ENCODE measurements at regions not wholly inside any gene's neighbourhood (a gene's known extent, or its start where the extent isn't known, plus 50 kb on each side); places are given as distances from the start of the nearest gene placed in this dataset.

DNA sequence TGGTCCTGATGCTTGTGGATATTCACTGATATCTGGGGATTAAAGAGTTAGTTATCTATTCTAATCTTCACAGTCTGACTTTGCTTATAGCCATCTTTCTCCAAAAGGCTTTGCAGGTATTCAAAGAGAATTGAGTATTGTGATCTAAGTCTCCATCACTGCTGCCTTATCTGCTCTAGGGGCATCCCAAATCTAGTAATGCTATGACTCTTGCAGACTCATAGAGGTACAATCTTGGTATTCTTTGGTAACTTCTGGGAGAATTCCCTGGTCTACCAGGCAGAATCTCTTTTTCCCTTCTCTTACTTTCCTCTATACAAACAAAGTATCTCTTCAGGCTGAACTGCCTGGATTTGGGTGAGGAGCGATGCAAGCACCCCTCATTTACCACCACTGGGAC, 746.3 kb downstream of the JRKL start:
- H3K27ac Mint-ChIP-seq = no peak overlapping the region
- no peak overlapping the region for H3K4me3 Mint-ChIP-seq
- no peaks in the 10 kb centered on the region for H3K27me3 Mint-ChIP-seq
- H3K36me3 Mint-ChIP-seq = no peaks in the 10 kb centered on the region
- DNase-seq = no peak
- H3K9me3 Mint-ChIP-seq = peaks cover 24% of the 10 kb centered on the region
- H3K4me1 Mint-ChIP-seq = no peaks in the 10 kb centered on the region

DNA sequence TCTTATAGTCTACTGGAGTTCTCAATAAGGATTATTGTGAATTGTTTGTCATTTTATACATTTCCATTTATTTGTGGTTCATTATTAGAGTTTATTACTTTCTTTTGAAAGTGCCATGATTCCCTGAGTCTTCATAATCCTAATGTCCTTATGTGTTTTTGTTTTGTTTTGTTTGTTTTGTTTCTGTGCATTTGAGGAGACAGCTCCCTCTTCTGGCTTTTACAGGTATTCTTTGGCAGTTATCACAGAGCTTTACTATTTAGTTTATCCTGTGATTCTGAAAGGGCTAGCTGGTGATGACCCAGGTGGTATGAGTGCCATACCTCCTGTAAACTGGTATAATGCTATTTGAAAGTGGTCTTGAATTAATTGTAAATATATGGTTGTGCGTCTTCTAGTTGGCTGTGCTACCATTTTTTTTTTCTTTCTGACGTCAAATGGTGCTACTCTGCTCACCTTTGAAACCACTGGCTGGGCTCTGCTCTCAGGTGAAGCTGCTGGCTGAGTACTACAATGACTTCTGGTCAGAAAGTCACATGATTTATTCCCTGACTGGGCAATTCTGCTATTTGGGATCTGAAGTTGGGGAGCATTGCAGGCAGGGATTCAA, 751.2 kb downstream of the JRKL start:
- Mint-ChIP-seq H3K4me3 (no peak overlapping the region), H3K4me1 (no peaks in the 10 kb centered on the region), H3K9me3 (peaks cover 22% of the 10 kb centered on the region), H3K27ac (no peak overlapping the region), H3K27me3 (no peaks in the 10 kb centered on the region), H3K36me3 (no peaks in the 10 kb centered on the region)
- no peak for DNase-seq

DNA sequence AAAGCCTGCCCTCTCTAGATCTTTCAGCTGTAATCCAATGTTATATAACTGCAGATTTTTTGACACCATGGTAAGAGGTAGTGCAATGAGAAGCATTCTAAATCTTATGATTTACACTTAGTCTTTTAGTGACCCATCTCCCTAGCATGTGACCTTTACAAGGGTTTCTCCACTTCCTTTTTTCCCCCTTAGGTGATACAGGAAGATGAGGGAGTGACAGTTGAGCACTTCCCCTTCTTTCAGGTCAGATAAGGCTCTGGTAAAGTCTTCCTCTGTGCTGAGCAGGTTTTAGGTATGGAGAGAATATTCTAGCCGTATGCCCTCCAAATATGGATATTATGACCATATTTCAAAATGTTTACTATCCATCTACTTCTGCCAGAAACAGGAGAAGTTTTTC, 753.6 kb downstream of the JRKL start:
- H3K4me1 Mint-ChIP-seq = no peaks in the 10 kb centered on the region
- no peak overlapping the region for H3K4me3 Mint-ChIP-seq
- H3K36me3 Mint-ChIP-seq = no peaks in the 10 kb centered on the region
- no peak for DNase-seq
- peaks cover 19% of the 10 kb centered on the region for H3K9me3 Mint-ChIP-seq
- H3K27ac Mint-ChIP-seq = no peak overlapping the region
- H3K27me3 Mint-ChIP-seq = no peaks in the 10 kb centered on the region

- Mint-ChIP-seq H3K27ac (no peak overlapping the region), H3K27me3 (no peaks in the 10 kb centered on the region), H3K9me3 (peaks cover 3% of the 10 kb centered on the region), H3K4me1 (no peaks in the 10 kb centered on the region), H3K4me3 (no peak overlapping the region), H3K36me3 (no peaks in the 10 kb centered on the region)
- DNase-seq = no peak
Observed at GRCh38 chr11:97149741-97150140, 759.9 kb downstream of the JRKL start.

- Mint-ChIP-seq H3K36me3 (no peaks in the 10 kb centered on the region), H3K4me1 (no peaks in the 10 kb centered on the region), H3K4me3 (no peak overlapping the region), H3K27ac (no peak overlapping the region), H3K27me3 (no peaks in the 10 kb centered on the region), H3K9me3 (peaks cover 1% of the 10 kb centered on the region)
- DNase-seq = no peak
Observed at GRCh38 chr11:97157221-97157740, 767.5 kb downstream of the JRKL start.

- H3K4me1 Mint-ChIP-seq = no peaks in the 10 kb centered on the region
Observed at GRCh38 chr11:97158243-97158642, 768.4 kb downstream of the JRKL start.

GRCh38 chr11:97163631-97164191, 773.9 kb downstream of the JRKL start:
- DNase-seq = no peak
- Mint-ChIP-seq H3K9me3 (peaks cover 1% of the 10 kb centered on the region), H3K4me3 (no peak overlapping the region), H3K4me1 (no peaks in the 10 kb centered on the region), H3K27ac (no peak overlapping the region), H3K27me3 (no peaks in the 10 kb centered on the region), H3K36me3 (no peaks in the 10 kb centered on the region)

More at GRCh38 chr11:97158243-97158642, 768.4 kb downstream of the JRKL start:
- Mint-ChIP-seq H3K36me3 (no peaks in the 10 kb centered on the region), H3K4me3 (no peak overlapping the region), H3K27me3 (no peaks in the 10 kb centered on the region), H3K27ac (no peak overlapping the region), H3K9me3 (peaks cover 1% of the 10 kb centered on the region)
- DNase-seq = no peak

DNA sequence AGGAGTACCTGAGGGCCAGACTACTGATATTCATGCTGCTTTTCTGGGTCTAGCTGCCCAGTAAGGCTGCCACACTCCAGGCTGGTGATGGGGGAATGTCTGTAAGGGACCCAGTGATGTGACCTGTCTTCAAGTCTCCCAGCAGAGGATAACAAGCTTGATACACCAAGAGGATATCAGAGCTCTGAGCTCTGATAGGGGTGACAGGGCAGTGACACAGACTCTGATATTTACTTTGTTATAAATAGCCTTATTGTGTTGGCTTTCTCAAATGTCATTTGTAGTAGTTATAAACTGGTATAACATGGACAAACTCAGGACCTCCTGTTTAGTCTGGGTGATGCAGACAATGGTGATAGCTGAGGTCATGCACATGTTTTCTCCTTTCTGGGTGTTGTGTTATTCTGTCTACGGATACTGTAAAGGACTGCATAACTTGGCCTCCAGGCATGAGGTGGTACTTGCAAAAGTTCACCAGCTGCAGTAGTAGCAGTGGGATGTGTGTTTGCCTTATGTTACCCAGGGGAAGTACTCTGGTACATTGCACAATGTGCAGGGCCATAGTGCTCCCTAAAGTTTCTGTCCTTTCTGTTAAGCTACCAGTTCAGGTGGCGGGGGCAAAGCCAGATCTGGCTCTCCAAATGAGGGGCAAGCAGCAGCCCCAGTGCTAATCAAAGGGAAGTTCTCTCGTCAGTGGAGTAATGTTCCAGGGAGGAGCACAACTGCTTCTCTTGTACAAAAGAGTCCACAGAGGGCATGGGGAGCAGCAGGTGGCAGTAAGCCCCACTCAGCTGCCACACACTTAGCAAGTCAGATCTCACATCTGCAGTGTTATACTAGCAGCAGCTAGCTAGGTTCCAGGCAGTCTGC, 812.2 kb downstream of the JRKL start:
- H3K27ac Mint-ChIP-seq = no peak overlapping the region
- H3K36me3 Mint-ChIP-seq = no peaks in the 10 kb centered on the region
- H3K4me1 Mint-ChIP-seq = no peaks in the 10 kb centered on the region
- no peak for DNase-seq
- H3K4me3 Mint-ChIP-seq = no peak overlapping the region
- peaks cover 3% of the 10 kb centered on the region for H3K9me3 Mint-ChIP-seq
- H3K27me3 Mint-ChIP-seq = no peaks in the 10 kb centered on the region

GRCh38 chr11:97202613-97203292, 812.9 kb downstream of the JRKL start:
- Mint-ChIP-seq H3K4me3 (no peak overlapping the region), H3K27me3 (no peaks in the 10 kb centered on the region), H3K36me3 (no peaks in the 10 kb centered on the region), H3K27ac (no peak overlapping the region), H3K9me3 (peaks cover 3% of the 10 kb centered on the region), H3K4me1 (no peaks in the 10 kb centered on the region)
- DNase-seq = no peak

DNA sequence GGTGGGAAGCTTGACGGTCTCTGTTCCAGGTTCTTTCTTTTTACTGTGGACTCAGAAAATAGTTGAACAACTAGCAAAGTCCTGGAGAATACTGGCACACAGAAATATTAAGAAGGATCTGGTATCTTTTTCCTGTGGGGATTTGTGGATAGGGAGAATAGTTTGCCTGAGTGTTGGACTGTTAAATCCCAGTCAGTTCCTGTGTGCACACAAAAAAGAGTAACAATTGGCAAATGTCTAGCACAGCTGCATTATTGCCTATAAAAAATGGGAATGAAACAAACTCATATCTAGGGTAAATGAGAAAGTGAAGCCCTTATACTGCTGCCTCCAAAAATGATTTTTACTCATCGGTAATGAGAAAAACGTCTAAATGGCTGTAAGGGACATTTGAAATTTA, 828.2 kb downstream of the JRKL start:
- no peak overlapping the region for H3K4me3 Mint-ChIP-seq
- H3K9me3 Mint-ChIP-seq = no peaks in the 10 kb centered on the region
- no peaks in the 10 kb centered on the region for H3K27me3 Mint-ChIP-seq
- H3K36me3 Mint-ChIP-seq = no peaks in the 10 kb centered on the region
- H3K4me1 Mint-ChIP-seq = no peaks in the 10 kb centered on the region
- H3K27ac Mint-ChIP-seq = no peak overlapping the region
- no peak for DNase-seq

DNA sequence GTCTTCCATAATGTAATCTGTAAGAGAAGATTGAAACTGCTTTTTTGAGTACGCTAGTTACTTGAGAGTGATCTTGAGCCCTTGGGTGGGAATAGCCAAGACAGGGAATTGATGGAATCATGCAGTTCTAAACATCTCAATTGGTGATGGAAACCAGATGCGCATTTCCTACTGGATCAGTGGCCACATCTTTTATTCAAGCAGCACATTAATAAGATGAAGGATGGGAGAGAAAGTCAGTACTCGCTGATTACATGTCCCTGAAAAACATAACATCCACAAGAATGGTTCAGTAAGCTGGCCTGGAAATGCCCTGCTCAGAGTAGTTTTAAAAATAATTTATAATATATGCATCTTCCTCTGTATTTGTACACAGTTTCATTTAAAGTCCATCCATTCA, 833.8 kb downstream of the JRKL start:
- Mint-ChIP-seq H3K27me3 (no peaks in the 10 kb centered on the region), H3K4me1 (no peaks in the 10 kb centered on the region), H3K27ac (no peak overlapping the region), H3K4me3 (no peak overlapping the region), H3K9me3 (no peaks in the 10 kb centered on the region), H3K36me3 (no peaks in the 10 kb centered on the region)
- no peak for DNase-seq

- H3K4me3 Mint-ChIP-seq = no peak overlapping the region
- H3K9me3 Mint-ChIP-seq = no peaks in the 10 kb centered on the region
- no peaks in the 10 kb centered on the region for H3K36me3 Mint-ChIP-seq
- DNase-seq = no peak
- H3K27me3 Mint-ChIP-seq = no peaks in the 10 kb centered on the region
- no peak overlapping the region for H3K27ac Mint-ChIP-seq
- H3K4me1 Mint-ChIP-seq = no peaks in the 10 kb centered on the region
Observed at GRCh38 chr11:97224396-97224795, 834.6 kb downstream of the JRKL start.

DNA sequence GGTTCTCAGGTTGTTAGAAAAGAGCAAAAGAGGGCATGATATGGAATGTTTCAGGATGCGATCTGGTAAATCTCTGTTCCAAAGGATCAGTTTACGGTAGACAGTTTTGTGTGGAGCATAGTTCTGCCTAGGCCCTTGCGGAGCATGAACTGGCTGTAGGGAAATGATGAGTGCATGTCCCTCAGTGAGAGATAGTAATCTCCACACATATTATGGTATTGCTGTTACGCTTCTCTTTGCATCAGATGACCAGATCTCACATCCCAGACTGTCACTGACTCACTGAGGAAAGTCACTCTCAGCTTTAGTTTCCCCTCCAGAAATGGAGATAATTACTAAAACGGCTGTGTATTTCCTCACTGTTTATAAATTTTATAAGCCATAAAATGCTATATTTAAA, 836.0 kb downstream of the JRKL start:
- no peak overlapping the region for H3K4me3 Mint-ChIP-seq
- no peaks in the 10 kb centered on the region for H3K9me3 Mint-ChIP-seq
- no peaks in the 10 kb centered on the region for H3K27me3 Mint-ChIP-seq

GRCh38 chr11:97229936-97230335, 840.1 kb downstream of the JRKL start:
- no peak overlapping the region for H3K4me3 Mint-ChIP-seq

More for the DNA sequence above, 836.0 kb downstream of the JRKL start:
- no peak for DNase-seq
- Mint-ChIP-seq H3K36me3 (no peaks in the 10 kb centered on the region), H3K27ac (no peak overlapping the region), H3K4me1 (no peaks in the 10 kb centered on the region)

GRCh38 chr11:97231231-97231630, 841.4 kb downstream of the JRKL start:
- Mint-ChIP-seq H3K4me3 (no peak overlapping the region), H3K27me3 (no peaks in the 10 kb centered on the region), H3K9me3 (no peaks in the 10 kb centered on the region), H3K27ac (no peak overlapping the region), H3K36me3 (no peaks in the 10 kb centered on the region), H3K4me1 (no peaks in the 10 kb centered on the region)
- no peak for DNase-seq

More at GRCh38 chr11:97229936-97230335, 840.1 kb downstream of the JRKL start:
- Mint-ChIP-seq H3K27ac (no peak overlapping the region), H3K9me3 (no peaks in the 10 kb centered on the region), H3K27me3 (no peaks in the 10 kb centered on the region), H3K36me3 (no peaks in the 10 kb centered on the region), H3K4me1 (no peaks in the 10 kb centered on the region)
- no peak for DNase-seq
